ENCODE measurements at regions not wholly inside any gene's neighbourhood (a gene's known extent, or its start where the extent isn't known, plus 50 kb on each side); places are given as distances from the start of the nearest gene placed in this dataset.

DNA sequence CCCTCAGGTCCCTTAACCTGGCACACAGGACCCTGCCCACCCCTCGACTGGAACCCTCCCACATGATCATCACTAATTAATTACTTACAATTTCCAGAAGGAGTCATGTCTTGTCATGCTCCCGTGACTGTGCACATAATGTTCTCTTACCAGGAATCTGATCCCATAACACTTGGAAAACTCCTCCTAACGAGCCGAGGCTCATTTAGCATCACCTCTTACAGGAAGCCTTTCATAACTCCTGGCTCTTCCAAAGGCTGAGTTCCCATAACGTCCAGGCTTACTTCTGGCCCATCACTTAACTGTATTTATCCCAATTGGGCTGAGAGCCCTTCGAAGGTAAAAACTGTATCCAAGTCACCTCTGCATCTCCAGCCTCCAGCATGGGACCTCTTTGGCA, 147.9 kb upstream of the JUN start:
- TF ChIP-seq CTCF (conservative IDR thresholded peaks at IDR 0.05; ENCODE audit: low read length) = no peak
- TF ChIP-seq EZH2phosphoT487 (IDR thresholded peaks at IDR 0.05; ENCODE audit: borderline replicate concordance) = no peak

All from Loucy (cell line).